ENCODE measurements at regions not wholly inside any gene's neighbourhood (a gene's known extent, or its start where the extent isn't known, plus 50 kb on each side); places are given as distances from the start of the nearest gene placed in this dataset.

DNA sequence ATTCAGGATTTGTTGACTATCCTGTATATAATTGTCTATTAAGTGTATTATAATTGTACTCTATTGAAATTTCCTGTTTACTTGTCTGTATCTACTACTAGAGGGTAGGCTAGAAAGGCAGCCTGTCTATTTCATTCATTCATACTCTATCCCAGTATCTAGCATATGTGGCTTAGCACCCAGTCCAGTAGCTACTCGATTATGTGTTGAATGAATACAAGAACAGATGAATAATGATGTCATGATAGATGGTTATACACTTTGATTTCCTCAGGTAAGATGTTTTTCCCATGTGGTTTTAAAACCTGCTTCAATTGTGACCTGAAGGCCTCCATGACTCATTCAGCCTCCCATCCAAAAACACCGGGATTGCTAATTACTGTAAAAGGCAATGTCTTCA, 68.0 kb downstream of the IL21 start:
- no peak for TF ChIP-seq CTCF (conservative IDR thresholded peaks at IDR 0.05; ENCODE audit: low read depth in 2 of 2)
- TF ChIP-seq EZH2 (IDR thresholded peaks at IDR 0.05; ENCODE audit: low read depth, unreplicated experiment) = no peak
- no peak for TF ChIP-seq POLR2AphosphoS5 (IDR thresholded peaks at IDR 0.05; ENCODE audit: low read depth)
- no peak for TF ChIP-seq JUNB (IDR thresholded peaks at IDR 0.05; ENCODE audit: unreplicated experiment)
- TF ChIP-seq EZH2phosphoT487 (IDR thresholded peaks at IDR 0.05; ENCODE audit: unreplicated experiment) = no peak
- TF ChIP-seq, protein P1, sequence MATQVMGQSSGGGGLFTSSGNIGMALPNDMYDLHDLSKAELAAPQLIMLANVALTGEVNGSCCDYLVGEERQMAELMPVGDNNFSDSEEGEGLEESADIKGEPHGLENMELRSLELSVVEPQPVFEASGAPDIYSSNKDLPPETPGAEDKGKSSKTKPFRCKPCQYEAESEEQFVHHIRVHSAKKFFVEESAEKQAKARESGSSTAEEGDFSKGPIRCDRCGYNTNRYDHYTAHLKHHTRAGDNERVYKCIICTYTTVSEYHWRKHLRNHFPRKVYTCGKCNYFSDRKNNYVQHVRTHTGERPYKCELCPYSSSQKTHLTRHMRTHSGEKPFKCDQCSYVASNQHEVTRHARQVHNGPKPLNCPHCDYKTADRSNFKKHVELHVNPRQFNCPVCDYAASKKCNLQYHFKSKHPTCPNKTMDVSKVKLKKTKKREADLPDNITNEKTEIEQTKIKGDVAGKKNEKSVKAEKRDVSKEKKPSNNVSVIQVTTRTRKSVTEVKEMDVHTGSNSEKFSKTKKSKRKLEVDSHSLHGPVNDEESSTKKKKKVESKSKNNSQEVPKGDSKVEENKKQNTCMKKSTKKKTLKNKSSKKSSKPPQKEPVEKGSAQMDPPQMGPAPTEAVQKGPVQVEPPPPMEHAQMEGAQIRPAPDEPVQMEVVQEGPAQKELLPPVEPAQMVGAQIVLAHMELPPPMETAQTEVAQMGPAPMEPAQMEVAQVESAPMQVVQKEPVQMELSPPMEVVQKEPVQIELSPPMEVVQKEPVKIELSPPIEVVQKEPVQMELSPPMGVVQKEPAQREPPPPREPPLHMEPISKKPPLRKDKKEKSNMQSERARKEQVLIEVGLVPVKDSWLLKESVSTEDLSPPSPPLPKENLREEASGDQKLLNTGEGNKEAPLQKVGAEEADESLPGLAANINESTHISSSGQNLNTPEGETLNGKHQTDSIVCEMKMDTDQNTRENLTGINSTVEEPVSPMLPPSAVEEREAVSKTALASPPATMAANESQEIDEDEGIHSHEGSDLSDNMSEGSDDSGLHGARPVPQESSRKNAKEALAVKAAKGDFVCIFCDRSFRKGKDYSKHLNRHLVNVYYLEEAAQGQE (IDR thresholded peaks at IDR 0.05; ENCODE audit: unreplicated experiment) = no peak
- TF ChIP-seq CREB1 (CRISPR knock-in tag; IDR thresholded peaks at IDR 0.05; ENCODE audit: low read depth) = no peak
- TF ChIP-seq ZNF114 (CRISPR knock-in tag; IDR thresholded peaks at IDR 0.05) = no peak
- TF ChIP-seq, protein P2, sequence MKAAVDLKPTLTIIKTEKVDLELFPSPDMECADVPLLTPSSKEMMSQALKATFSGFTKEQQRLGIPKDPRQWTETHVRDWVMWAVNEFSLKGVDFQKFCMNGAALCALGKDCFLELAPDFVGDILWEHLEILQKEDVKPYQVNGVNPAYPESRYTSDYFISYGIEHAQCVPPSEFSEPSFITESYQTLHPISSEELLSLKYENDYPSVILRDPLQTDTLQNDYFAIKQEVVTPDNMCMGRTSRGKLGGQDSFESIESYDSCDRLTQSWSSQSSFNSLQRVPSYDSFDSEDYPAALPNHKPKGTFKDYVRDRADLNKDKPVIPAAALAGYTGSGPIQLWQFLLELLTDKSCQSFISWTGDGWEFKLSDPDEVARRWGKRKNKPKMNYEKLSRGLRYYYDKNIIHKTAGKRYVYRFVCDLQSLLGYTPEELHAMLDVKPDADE (IDR thresholded peaks at IDR 0.05) = no peak
- TF ChIP-seq STAT1 (IDR thresholded peaks at IDR 0.05; ENCODE audit: unreplicated experiment) = no peak
